GM10248 (cell line): ENCODE measurements at regions not wholly inside any gene's neighbourhood (a gene's known extent, or its start where the extent isn't known, plus 50 kb on each side); places are given as distances from the start of the nearest gene placed in this dataset.

ENCODE experiments used
- CTCF ChIA-PET: fragments of 300-600 bp; sonication (Branson Sonifier 250); formaldehyde crosslinking; extraction: SDS; loops from one replicate; lab custom pipeline; 2021; ENCODE audit warnings: antibody characterized with exemption; lab: Yijun Ruan, JAX
- POLR2A ChIA-PET: fragments of 350-650 bp; sonication (Branson Sonifier 250); formaldehyde crosslinking; extraction: SDS; loops from one replicate; lab custom pipeline; 2020; ENCODE audit warnings: antibody characterized with exemption; lab: Yijun Ruan, JAX
- DNase-seq: peaks from one replicate; pipeline ENCODE4 v3.0.0; 2012; ENCODE audit errors: extremely low spot score
- TF ChIP-seq, protein P1 (sequence below): IDR thresholded peaks from 2 replicates; pipeline ENCODE4 v1.5.1; 2012; ENCODE audit warnings: mild to moderate bottlenecking, low read depth; ENCODE audit errors: extremely low read depth, missing control alignments, control extremely low read depth

DNA sequence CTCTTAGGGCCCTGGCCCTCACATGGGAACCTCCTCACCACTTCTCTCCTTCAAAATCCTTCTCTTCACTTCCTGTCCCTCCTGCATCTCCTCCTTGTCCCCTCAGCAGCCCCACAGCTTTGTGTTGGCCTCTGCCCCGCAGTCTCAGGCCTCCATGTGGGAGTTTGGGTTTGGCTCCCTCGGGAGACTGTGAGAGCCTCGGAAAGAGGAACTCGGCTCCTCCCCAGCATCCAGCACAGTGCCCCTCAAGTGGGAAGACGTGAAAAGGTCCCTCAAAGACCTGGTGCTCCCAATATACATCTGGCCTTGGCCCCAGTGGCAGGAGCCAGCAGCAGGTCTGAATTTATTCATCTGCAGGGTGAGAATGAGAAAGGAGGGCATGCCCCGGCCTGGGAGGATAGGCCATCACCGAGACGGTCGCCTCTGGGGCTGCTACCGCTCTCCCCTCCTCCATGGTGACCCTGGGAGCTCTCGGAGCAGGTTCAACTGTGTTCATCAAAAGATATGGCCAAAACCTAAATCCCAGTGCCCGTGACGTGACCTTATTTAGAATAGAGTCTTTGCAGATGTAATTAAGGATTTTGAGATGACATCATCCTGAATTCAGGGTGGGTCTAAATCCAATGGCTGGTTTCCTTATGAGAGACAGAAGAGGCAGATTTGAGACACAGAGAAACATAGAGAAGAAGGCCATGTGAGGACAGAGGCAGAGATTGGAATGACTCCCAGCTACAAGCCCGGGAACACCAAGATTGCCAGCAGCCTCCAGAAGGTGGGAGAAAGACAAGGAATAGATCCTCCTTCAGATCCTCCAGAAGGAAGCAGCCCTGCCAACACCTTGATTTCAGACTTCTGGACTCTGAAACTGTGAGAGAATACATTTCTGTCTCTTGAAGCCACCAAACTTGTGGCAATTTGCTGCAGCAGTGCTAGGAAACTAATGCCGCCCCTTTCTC is 135.1 kb downstream of the MRM1 start:
- DNase-seq: no peak
- POLR2A ChIA-PET: no interaction called here
- TF ChIP-seq, protein P1, sequence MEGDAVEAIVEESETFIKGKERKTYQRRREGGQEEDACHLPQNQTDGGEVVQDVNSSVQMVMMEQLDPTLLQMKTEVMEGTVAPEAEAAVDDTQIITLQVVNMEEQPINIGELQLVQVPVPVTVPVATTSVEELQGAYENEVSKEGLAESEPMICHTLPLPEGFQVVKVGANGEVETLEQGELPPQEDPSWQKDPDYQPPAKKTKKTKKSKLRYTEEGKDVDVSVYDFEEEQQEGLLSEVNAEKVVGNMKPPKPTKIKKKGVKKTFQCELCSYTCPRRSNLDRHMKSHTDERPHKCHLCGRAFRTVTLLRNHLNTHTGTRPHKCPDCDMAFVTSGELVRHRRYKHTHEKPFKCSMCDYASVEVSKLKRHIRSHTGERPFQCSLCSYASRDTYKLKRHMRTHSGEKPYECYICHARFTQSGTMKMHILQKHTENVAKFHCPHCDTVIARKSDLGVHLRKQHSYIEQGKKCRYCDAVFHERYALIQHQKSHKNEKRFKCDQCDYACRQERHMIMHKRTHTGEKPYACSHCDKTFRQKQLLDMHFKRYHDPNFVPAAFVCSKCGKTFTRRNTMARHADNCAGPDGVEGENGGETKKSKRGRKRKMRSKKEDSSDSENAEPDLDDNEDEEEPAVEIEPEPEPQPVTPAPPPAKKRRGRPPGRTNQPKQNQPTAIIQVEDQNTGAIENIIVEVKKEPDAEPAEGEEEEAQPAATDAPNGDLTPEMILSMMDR: no peak
- CTCF ChIA-PET: no interaction called here

DNA sequence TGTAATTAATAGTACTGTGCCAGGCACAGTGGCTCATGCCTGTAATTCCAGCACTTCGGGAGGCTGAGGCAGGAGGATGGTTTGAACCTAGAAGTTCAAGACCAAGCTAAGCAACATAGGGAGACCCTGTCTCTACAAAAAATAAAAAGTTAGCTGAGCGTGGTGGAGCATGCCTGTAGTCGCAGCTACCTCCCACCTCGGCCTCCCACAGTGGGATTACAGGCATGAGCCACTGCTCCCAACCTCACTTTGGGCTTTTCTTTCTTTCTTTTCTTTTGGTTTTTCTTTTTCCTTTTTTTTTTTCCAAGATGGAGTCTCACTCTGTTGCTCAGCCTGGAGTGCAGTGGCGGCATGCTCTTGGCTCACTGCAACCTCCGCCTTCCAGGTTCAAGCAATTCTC is 137.8 kb downstream of the MRM1 start:
- ChIA-PET POLR2A (no interaction called here), CTCF (interaction anchor here (0.6 to 1.4 kb wide), 2 partner anchors 9 to 765 kb away, joined by 3 to 4 read pairs; no protein-coding TSS in a partner anchor)
- DNase-seq: no peak
- TF ChIP-seq, protein P1: no peak

DNA sequence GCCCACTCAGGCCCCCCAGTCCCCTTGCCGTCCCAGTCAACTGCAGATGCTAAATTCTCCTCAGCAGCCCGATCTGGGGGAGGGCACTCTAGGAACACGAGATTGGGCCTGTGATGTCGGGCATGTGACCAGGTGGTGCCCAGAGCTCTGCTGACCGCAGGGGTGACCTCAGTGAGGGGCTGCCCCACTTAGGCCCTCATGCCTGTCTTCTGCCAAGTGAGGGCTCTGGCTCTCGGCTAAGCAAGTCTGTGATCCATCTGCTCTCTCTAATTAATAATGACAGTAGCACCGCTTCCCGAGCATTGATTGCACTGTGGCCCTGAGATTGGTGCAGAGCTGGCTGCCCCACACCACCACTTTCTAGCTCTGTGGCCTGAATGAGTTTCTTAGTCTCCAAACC is 138.8 kb downstream of the MRM1 start:
- ChIA-PET POLR2A (no interaction called here), CTCF (interaction anchor here (1.4 kb wide), 1 partner anchor 8 kb away, joined by 3 read pairs; no protein-coding TSS in a partner anchor)
- TF ChIP-seq, protein P1: no peak
- DNase-seq: no peak

DNA sequence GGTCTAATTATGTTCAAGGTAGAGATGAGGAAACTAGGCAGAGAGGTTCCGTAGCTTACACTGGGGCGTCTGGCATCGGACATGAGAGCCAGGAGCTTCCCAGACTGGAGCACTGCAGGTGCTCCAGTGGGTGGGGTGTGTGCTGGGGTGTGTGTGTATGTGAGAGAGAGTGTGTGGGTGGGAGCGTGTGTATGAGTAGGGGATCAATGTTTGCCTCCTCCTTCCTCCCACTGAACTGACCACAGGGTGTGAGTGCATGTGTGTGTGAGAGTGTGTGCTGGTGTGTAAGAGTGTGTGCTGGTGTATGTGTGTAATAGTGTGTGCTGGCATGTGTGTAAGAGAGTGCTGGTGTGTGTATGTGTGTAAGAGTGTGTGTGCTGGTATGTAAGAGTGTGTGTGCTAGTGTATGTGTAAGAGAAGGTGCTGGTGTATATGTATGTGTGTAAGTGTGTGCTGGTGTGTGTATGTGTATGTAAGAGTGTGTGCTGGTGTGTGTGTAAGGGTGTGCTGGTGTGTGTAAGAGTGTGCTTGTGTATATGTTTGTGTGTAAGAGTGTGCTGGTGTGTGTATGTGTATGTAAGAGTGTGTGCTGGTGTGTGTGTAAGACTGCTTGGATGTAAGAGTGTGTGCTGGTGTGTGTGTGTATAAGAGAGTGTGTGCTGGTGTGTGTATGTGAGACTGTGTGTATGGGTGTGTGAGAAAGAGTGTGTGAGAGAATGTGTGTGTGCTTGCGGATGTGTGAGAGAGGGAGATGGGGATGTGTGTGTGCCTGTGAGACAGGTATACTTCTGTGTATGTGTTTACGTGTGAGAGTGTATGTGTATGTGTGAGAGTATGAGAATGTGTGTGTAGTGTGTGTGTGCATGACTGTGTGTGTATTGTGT is 139.9 kb downstream of the MRM1 start:
- POLR2A ChIA-PET: no interaction called here
- TF ChIP-seq, protein P1: no peak
- CTCF ChIA-PET: no interaction called here
- DNase-seq: no peak

DNA sequence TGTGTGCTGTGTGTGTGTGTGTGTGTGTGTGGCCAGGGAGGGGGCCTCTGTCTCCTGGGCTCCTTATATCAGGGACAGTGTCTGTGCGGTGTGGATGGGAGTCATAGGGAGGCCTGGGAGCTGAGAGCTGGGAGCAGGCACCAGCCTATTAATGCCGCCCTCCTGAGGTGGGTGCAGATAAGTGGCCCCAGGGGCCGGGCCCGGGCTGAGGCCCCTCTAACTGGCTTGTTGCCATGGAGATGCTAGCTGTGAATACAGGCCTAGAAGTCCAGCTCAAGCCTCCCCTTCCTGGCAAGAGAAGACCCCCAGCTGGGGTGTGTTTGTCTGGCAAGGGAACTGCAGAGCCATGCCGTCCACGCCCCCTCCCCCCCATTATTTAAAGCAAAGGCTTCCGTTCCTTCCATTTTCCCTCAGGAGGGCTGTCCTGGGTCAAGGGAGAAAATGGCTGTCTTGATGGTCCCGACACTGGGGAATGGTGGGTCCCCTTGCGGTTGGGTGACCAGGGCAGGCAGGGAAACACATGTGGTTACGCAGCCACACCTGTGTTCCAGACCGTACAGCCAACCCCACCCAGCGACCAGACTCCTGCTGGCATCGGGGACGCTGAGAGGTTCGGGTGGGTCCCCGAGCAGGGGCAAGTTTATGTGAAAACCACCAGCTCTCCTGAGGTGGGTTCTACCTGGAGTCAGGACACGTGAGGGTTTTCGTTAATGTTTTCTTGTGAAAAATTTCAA is 141.1 kb downstream of the MRM1 start:
- ChIA-PET CTCF (interaction anchor here (1.1 to 1.2 kb wide), 2 partner anchors 9 to 24 kb away, joined by 3 read pairs; no protein-coding TSS in a partner anchor), POLR2A (no interaction called here)
- no peak for DNase-seq
- TF ChIP-seq, protein P1: no peak

DNA sequence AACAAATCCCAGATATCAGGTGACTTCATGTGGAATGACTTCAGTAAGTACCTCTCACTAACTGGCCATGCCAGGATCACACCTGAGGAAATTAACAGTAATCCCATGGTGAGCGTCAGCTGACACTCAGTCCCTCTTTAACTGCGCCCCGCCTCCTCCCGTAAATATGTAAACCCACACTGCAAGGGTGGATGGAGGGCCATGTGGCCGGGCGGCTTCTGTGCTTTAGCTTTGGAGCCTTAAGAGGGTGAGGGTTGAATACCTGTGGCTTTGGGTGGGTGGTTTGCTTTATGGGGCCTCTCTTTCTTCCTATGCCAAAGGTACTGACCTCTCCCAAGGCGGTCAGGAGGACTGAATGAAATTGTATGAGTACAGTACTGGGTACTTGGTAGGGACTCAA is 141.7 kb downstream of the MRM1 start:
- ChIA-PET CTCF (interaction anchor here (1.1 to 1.2 kb wide), 2 partner anchors 9 to 23 kb away, joined by 3 read pairs; no protein-coding TSS in a partner anchor), POLR2A (no interaction called here)
- DNase-seq: no peak
- TF ChIP-seq, protein P1: no peak
